Suprapubic skin (tissue), 4 donors: ENCODE measurements at regions not wholly inside any gene's neighbourhood (a gene's known extent, or its start where the extent isn't known, plus 50 kb on each side); places are given as distances from the start of the nearest gene placed in this dataset.

ENCODE experiments used
- EP300 ChIP-seq: sonication (generic); formaldehyde crosslinking; IDR thresholded peaks from one replicate; pipeline ENCODE4 v1.6.1; 2017; ENCODE audit warnings: antibody characterized with exemption
- POLR2A ChIP-seq, 2 donors: fragments of 450-650 bp; IDR thresholded peaks; one replicate each; pipeline ENCODE4 v1.6.1; 2017; ENCODE audit warnings: antibody characterized with exemption in 2 of 2, mild to moderate bottlenecking in 2 of 2, moderate library complexity in 2 of 2
- POLR2AphosphoS5 ChIP-seq, 3 donors: sonication (generic); formaldehyde crosslinking; IDR thresholded peaks; one replicate each; pipeline ENCODE4 v1.6.1; 2017; ENCODE audit warnings: antibody characterized with exemption in 3 of 3
- TF ChIP-seq, protein P1 (sequence below), 2 donors: fragments of 200-600 bp in 1 of 2; fragments of 450-650 bp in 1 of 2; sonication (generic) in 1 of 2; IDR thresholded peaks; one replicate each; pipeline ENCODE4 v1.5.1; 2016 to 2019; ENCODE audit warnings: antibody characterized with exemption in 2 of 2, mild to moderate bottlenecking in 1 of 2, moderate library complexity in 1 of 2

- TF ChIP-seq, protein P1, sequence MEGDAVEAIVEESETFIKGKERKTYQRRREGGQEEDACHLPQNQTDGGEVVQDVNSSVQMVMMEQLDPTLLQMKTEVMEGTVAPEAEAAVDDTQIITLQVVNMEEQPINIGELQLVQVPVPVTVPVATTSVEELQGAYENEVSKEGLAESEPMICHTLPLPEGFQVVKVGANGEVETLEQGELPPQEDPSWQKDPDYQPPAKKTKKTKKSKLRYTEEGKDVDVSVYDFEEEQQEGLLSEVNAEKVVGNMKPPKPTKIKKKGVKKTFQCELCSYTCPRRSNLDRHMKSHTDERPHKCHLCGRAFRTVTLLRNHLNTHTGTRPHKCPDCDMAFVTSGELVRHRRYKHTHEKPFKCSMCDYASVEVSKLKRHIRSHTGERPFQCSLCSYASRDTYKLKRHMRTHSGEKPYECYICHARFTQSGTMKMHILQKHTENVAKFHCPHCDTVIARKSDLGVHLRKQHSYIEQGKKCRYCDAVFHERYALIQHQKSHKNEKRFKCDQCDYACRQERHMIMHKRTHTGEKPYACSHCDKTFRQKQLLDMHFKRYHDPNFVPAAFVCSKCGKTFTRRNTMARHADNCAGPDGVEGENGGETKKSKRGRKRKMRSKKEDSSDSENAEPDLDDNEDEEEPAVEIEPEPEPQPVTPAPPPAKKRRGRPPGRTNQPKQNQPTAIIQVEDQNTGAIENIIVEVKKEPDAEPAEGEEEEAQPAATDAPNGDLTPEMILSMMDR (IDR thresholded peaks at IDR 0.05), result no peak
- TF ChIP-seq POLR2AphosphoS5 (IDR thresholded peaks at IDR 0.05), result no peak
- TF ChIP-seq EP300, result no peak
- no peak for TF ChIP-seq POLR2A (IDR thresholded peaks at IDR 0.05)
Measured at GRCh38 chr6:26260725-26261490, 104.1 kb upstream of the BTN3A2 start.
